Fibroblast of villous mesenchyme (primary cell): ENCODE measurements at regions not wholly inside any gene's neighbourhood (a gene's known extent, or its start where the extent isn't known, plus 50 kb on each side); places are given as distances from the start of the nearest gene placed in this dataset.

Experiments
- DNase-seq: peaks from one replicate; pipeline ENCODE4 v3.0.0-alpha.2; 2010; ENCODE audit warnings: low read depth
- H3K4me3 ChIP-seq: 2 replicates; pipeline ENCODE4 v1.5.1; 2011; ENCODE audit warnings: low read depth, mild to moderate bottlenecking, low read length
- CTCF ChIP-seq: IDR thresholded peaks from 2 replicates; pipeline ENCODE4 v1.5.1; 2012; ENCODE audit warnings: low read depth, mild to moderate bottlenecking, low read length; ENCODE audit not compliant: insufficient read depth

- no peak overlapping the region for H3K4me3 ChIP-seq
- TF ChIP-seq CTCF, result no peak
- no peak for DNase-seq
These were observed 137.4 kb upstream of the MED13L start for GRCh38 chr12:116414891-116415290.

- no peak overlapping the region for H3K4me3 ChIP-seq
- DNase-seq, result no peak
- no peak for TF ChIP-seq CTCF
These were observed 138.1 kb upstream of the MED13L start for GRCh38 chr12:116415408-116416108.

GRCh38 chr12:116416166-116416565, 138.7 kb upstream of the MED13L start:
- H3K4me3 ChIP-seq, result no peak overlapping the region
- no peak for TF ChIP-seq CTCF
- DNase-seq, result no peak

GRCh38 chr12:116418551-116418950, 140.6 kb upstream of the MAP1LC3B2 start:
- TF ChIP-seq CTCF, result no peak
- no peak overlapping the region for H3K4me3 ChIP-seq
- no peak for DNase-seq

GRCh38 chr12:116420227-116420880, 138.8 kb upstream of the MAP1LC3B2 start:
- TF ChIP-seq CTCF, result no peak
- DNase-seq, result no peak
- no peak overlapping the region for H3K4me3 ChIP-seq

- H3K4me3 ChIP-seq, result no peak overlapping the region
- no peak for DNase-seq
- no peak for TF ChIP-seq CTCF
These were observed 137.2 kb upstream of the MAP1LC3B2 start for GRCh38 chr12:116421785-116422538.
